ENCODE measurements at regions not wholly inside any gene's neighbourhood (a gene's known extent, or its start where the extent isn't known, plus 50 kb on each side); places are given as distances from the start of the nearest gene placed in this dataset.

DNA sequence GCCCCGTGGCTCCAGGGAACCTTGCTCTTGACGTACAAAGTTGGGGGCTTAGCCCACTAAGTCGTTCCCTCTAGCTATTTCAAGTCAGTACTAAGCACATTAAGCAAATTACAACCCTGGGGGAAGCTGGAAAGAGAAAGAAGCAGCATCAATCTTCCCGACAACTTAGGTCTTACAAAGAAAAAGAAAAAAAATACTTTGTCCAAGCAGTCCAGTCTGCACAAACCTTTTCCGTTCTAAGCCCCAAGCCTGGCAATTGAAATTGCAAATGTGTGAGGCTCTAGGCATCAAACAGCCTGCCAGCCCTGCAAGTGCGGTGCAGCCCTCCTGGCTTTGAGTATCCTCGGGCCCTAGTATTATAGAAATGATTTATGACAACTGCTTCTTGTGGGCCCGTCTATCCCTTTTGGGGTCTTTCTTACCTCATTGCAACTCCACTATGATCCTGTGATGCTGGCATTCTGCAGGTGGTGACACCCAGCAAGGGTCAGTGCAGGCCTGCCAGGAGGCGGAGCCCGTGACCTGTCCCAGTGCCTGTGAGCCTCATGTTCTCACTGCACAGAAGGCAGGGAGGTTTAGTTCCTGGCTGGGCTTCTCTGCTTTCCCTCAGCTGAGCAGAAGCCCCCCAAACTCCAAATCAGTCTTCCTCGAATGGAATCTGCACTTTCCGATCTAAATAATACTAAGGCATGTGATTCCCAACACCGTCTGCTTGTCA, 232.3 kb upstream of the IRX2 start:
- ATAC-seq: no peak
- Histone ChIP-seq H3K36me3 (no peaks in the 10 kb centered on the region), H3K27me3 (no peaks in the 10 kb centered on the region), H3K4me3 (no peak overlapping the region), H3K4me1 (no peaks in the 10 kb centered on the region), H3K9me3 (no peaks in the 10 kb centered on the region), H3K27ac (no peak overlapping the region)
- intact Hi-C loops (cut with DNase I): no loop called here
- no peak for DNase-seq
- TF ChIP-seq, protein P1, sequence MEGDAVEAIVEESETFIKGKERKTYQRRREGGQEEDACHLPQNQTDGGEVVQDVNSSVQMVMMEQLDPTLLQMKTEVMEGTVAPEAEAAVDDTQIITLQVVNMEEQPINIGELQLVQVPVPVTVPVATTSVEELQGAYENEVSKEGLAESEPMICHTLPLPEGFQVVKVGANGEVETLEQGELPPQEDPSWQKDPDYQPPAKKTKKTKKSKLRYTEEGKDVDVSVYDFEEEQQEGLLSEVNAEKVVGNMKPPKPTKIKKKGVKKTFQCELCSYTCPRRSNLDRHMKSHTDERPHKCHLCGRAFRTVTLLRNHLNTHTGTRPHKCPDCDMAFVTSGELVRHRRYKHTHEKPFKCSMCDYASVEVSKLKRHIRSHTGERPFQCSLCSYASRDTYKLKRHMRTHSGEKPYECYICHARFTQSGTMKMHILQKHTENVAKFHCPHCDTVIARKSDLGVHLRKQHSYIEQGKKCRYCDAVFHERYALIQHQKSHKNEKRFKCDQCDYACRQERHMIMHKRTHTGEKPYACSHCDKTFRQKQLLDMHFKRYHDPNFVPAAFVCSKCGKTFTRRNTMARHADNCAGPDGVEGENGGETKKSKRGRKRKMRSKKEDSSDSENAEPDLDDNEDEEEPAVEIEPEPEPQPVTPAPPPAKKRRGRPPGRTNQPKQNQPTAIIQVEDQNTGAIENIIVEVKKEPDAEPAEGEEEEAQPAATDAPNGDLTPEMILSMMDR (IDR thresholded peaks at IDR 0.05): no peak

DNA sequence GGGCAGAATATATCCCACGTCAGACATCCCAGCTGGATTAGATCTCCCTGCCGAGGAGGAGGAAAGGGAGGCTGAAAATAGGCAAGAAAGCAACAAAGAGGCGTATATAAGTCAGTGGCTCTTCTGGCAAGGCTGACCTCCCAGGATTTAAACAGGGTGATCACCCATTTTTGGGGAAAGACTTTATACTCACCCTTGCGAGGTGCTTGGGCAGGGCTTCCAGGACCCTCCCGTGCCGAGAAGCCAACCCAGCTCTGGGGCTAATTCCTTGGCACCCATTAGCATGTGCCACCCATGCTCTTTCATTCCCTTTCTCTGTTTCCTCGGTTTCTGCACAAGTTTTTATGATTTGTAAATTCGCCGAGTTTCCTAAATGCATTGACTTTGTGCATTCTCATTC, 230.2 kb upstream of the IRX2 start:
- ATAC-seq: no peak
- H3K27ac ChIP-seq: no peak overlapping the region
- DNase-seq: no peak
- no peaks in the 10 kb centered on the region for H3K27me3 ChIP-seq
- TF ChIP-seq, protein P1 (IDR thresholded peaks at IDR 0.05): no peak
- no peak overlapping the region for H3K4me3 ChIP-seq
- no peaks in the 10 kb centered on the region for H3K4me1 ChIP-seq
- no peaks in the 10 kb centered on the region for H3K9me3 ChIP-seq
- no peaks in the 10 kb centered on the region for H3K36me3 ChIP-seq
- intact Hi-C loops (cut with DNase I): no loop called here

DNA sequence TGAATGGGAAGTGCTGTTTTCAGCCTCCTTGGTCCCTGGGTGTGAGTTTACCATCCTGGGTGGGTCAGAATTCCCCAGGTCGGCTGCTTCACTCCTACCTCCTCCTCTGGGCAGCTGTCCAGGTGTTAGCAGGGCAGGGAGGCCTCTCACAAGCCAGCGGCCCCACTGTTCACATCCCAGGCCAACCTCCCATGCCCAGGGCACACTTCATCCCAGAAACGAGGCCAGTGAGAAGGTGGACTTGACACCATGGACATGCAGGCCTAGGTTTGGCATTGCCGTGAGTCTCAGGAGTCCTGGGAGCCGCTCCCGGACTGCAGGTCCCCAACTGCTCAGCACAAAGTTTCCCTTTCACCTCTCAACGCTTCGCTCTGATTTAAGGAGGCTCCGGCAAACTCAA, 229.6 kb upstream of the IRX2 start:
- Histone ChIP-seq H3K36me3 (no peaks in the 10 kb centered on the region), H3K27me3 (no peaks in the 10 kb centered on the region), H3K27ac (no peak overlapping the region), H3K4me1 (no peaks in the 10 kb centered on the region), H3K9me3 (no peaks in the 10 kb centered on the region), H3K4me3 (no peak overlapping the region)
- ATAC-seq (no peak), DNase-seq (no peak)
- intact Hi-C loops (cut with DNase I): no loop called here
- TF ChIP-seq, protein P1 (IDR thresholded peaks at IDR 0.05): no peak

DNA sequence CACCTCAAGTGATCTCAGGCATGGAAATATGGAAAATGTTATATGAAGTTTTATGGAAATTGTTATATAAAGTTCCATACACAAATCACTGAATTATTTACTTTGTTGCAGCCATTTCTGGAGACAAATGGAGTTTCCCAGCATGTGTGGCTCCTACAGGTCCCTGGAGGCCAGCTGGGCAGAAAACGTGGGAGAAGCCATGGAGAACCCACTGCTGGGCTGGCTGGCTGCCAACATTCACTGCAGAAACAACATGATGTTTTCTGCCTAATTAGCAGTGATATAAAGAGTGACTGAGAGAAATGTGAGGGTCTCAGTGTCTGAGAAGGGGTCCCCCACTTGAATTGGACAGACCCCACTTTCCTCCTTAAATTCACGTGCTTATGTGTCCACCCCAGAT, 208.8 kb upstream of the IRX2 start:
- TF ChIP-seq, protein P1 (IDR thresholded peaks at IDR 0.05): no peak
- no peak for ATAC-seq
- H3K36me3 ChIP-seq: no peaks in the 10 kb centered on the region
- intact Hi-C loops (cut with DNase I): no loop called here
- no peak overlapping the region for H3K4me3 ChIP-seq
- no peaks in the 10 kb centered on the region for H3K4me1 ChIP-seq
- no peaks in the 10 kb centered on the region for H3K27me3 ChIP-seq
- no peak for DNase-seq
- no peak overlapping the region for H3K27ac ChIP-seq
- peaks cover 4% of the 10 kb centered on the region for H3K9me3 ChIP-seq

DNA sequence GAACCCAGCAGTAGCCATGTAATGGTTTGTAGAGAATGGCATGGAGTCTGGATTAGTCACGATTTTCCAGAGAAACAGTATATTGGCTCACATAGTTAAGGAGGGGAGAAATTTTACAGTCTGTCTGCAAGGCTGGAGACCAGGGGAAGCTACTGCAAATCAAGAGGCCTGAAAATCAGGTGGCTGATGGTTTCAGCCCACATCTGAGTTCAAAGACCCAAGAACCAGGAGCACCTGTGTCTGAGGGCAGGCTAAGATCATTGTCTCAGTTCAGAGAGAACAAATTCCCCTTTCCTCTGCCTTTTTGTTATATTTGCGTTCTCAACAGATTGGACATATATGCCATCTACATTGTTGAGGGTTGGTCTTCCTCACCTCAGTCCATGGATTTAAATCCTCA, 207.5 kb upstream of the IRX2 start:
- intact Hi-C loops (cut with DNase I): no loop called here
- Histone ChIP-seq H3K4me3 (no peak overlapping the region), H3K36me3 (no peaks in the 10 kb centered on the region), H3K27ac (no peak overlapping the region), H3K9me3 (peaks cover 4% of the 10 kb centered on the region), H3K27me3 (no peaks in the 10 kb centered on the region), H3K4me1 (no peaks in the 10 kb centered on the region)
- TF ChIP-seq, protein P1 (IDR thresholded peaks at IDR 0.05): no peak
- ATAC-seq (no peak), DNase-seq (no peak)

DNA sequence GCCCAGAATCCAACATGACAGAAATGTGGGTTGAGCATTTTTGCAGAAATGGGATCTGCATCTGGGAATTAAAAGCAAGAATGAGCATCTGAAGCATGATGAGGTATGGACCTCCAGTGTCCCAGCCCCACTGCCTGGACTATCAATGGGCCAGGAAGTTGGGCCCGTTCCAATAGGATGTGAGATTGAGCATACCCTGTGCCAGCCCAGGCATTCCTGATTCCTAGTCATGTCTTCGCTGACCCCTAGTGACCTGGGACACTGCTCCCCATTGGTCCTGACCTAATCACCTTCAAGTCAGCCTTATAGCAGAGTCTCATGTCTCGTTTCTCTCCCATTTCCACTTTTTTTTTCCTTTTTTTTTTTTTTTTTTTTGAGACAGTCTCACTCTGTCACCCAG, 197.4 kb upstream of the IRX2 start:
- Histone ChIP-seq H3K27me3 (no peaks in the 10 kb centered on the region), H3K27ac (no peak overlapping the region), H3K4me3 (no peak overlapping the region), H3K36me3 (no peaks in the 10 kb centered on the region), H3K4me1 (no peaks in the 10 kb centered on the region), H3K9me3 (no peaks in the 10 kb centered on the region)
- intact Hi-C loops (cut with DNase I): no loop called here
- TF ChIP-seq, protein P1 (IDR thresholded peaks at IDR 0.05): no peak
- DNase-seq: no peak
- no peak for ATAC-seq

Data from upper lobe of right lung (tissue), 1 donor.